ENCODE measurements at regions not wholly inside any gene's neighbourhood (a gene's known extent, or its start where the extent isn't known, plus 50 kb on each side); places are given as distances from the start of the nearest gene placed in this dataset.

GRCh38 chr10:33939892-33940291 is 605.4 kb upstream of the NRP1 start:
- TF ChIP-seq CTCF (conservative IDR thresholded peaks at IDR 0.05 in 1 of 2, IDR thresholded peaks at IDR 0.05 in 1 of 2; ENCODE audit: low read depth in 1 of 2, low read length in 2 of 2) (no peak), EZH2 (IDR thresholded peaks at IDR 0.05; ENCODE audit: low read length, missing control alignments) (no peak)
